Tibial nerve (tissue), 4 donors: ENCODE measurements at regions not wholly inside any gene's neighbourhood (a gene's known extent, or its start where the extent isn't known, plus 50 kb on each side); places are given as distances from the start of the nearest gene placed in this dataset.

Experiments
- EP300 ChIP-seq, 2 donors: sonication (generic); formaldehyde crosslinking; IDR thresholded peaks; one replicate each; pipeline ENCODE4 v1.6.1; 2017; ENCODE audit warnings: antibody characterized with exemption in 2 of 2, mild to moderate bottlenecking in 1 of 2
- POLR2A ChIP-seq, 2 donors: fragments of 450-650 bp; IDR thresholded peaks; one replicate each; pipeline ENCODE4 v1.6.1; 2017; ENCODE audit warnings: antibody characterized with exemption in 2 of 2, mild to moderate bottlenecking in 2 of 2, moderate library complexity in 2 of 2
- TF ChIP-seq, protein P1 (sequence below), 5 experiments: fragments of 200-600 bp in 3 of 5; fragments of 450-650 bp in 2 of 5; sonication (generic) in 3 of 5; IDR thresholded peaks; one replicate each; pipeline ENCODE4 v1.5.1; 2016 to 2019; ENCODE audit warnings: antibody characterized with exemption in 5 of 5, mild to moderate bottlenecking in 3 of 5, moderate library complexity in 2 of 5

DNA sequence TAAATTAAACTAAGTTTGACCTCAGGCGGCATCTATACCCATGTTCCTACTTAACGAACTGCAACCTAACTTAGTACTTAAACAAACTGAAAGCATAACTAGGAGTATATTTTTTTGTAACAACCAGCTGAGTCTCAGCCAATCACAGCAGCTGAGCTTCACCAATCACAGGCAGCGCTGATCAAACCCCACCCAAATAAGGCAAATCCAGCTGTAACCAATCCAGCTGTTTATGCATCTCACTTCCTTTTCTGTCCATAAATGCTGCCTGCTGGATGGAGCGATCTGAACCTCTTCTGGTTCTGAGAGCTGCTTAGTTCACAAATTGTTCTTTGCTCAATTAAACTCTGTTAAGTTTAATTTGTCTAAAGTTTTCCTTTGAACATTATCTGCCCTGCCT lies 131.3 kb downstream of the PMP22 start:
- TF ChIP-seq, protein P1, sequence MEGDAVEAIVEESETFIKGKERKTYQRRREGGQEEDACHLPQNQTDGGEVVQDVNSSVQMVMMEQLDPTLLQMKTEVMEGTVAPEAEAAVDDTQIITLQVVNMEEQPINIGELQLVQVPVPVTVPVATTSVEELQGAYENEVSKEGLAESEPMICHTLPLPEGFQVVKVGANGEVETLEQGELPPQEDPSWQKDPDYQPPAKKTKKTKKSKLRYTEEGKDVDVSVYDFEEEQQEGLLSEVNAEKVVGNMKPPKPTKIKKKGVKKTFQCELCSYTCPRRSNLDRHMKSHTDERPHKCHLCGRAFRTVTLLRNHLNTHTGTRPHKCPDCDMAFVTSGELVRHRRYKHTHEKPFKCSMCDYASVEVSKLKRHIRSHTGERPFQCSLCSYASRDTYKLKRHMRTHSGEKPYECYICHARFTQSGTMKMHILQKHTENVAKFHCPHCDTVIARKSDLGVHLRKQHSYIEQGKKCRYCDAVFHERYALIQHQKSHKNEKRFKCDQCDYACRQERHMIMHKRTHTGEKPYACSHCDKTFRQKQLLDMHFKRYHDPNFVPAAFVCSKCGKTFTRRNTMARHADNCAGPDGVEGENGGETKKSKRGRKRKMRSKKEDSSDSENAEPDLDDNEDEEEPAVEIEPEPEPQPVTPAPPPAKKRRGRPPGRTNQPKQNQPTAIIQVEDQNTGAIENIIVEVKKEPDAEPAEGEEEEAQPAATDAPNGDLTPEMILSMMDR (IDR thresholded peaks at IDR 0.05): no peak
- no peak for TF ChIP-seq POLR2A (IDR thresholded peaks at IDR 0.05)
- TF ChIP-seq EP300 (IDR thresholded peaks at IDR 0.05): no peak
